Body of pancreas (tissue), 4 donors: ENCODE measurements at regions not wholly inside any gene's neighbourhood (a gene's known extent, or its start where the extent isn't known, plus 50 kb on each side); places are given as distances from the start of the nearest gene placed in this dataset.
A peak's percentile ranks its signal among the peaks of the same experiment; 100 is the strongest.

Source experiments
- ATAC-seq: fragments of 150-250 bp; one replicate; pipeline ENCODE4 v1.9.1; 2016
- DNase-seq, 4 donors: peaks; one replicate each; pipeline ENCODE4 v3.0.0-alpha.2; 2019
- H3K27ac ChIP-seq, 4 donors: fragments of 200-600 bp; sonication (generic); 1 replicate in 3 of 4; 2 replicates in 1 of 4; pipeline versions ENCODE4 v1.5.1 to v1.6.1; 2016 to 2019; ENCODE audit warnings: mild to moderate bottlenecking in 1 of 4, mixed read lengths in 1 of 4, moderate library complexity in 1 of 4
- H3K27me3 ChIP-seq, 2 donors: fragments of 200-600 bp; sonication (generic); one replicate each; pipeline ENCODE4 v1.6.0; 2016; ENCODE audit warnings: mild to moderate bottlenecking in 1 of 2
- H3K36me3 ChIP-seq, 2 donors: fragments of 200-600 bp; sonication (generic); replicated peaks in 1 of 2; 2 replicates each; pipeline ENCODE4 v1.5.1; 2016; ENCODE audit warnings: low read depth in 2 of 2; ENCODE audit not compliant: insufficient read depth in 1 of 2
- H3K4me1 ChIP-seq: fragments of 200-600 bp; sonication (generic); one replicate; pipeline ENCODE4 v1.6.0; 2016
- H3K4me3 ChIP-seq, 2 donors: fragments of 200-600 bp; sonication (generic); 1 replicate in 1 of 2; 2 replicates in 1 of 2; pipeline ENCODE4 v1.5.1; 2016 to 2019
- H3K9me3 ChIP-seq, 3 donors: fragments of 200-600 bp; sonication (generic); 1 replicate in 2 of 3; 2 replicates in 1 of 3; pipeline ENCODE4 v1.5.1; 2016
- CTCF ChIP-seq, 7 experiments: fragments of 450-650 bp in 4 of 7; fragments of 200-600 bp in 3 of 7; sonication (generic) in 3 of 7; IDR thresholded peaks; one replicate each; pipeline ENCODE4 v1.5.1; 2016 to 2019; ENCODE audit warnings: antibody characterized with exemption in 7 of 7
- POLR2A ChIP-seq, 3 donors: fragments of 450-650 bp; IDR thresholded peaks; one replicate each; pipeline ENCODE4 v1.6.1; 2016; ENCODE audit warnings: antibody characterized with exemption in 3 of 3, mild to moderate bottlenecking in 2 of 3
- WGBS, 2 donors: methylation state at CpG; one replicate each; pipeline ENCODE4 v1.1.5; 2017; 5-methylcytosine and 5-hydroxymethylcytosine counted together
- intact Hi-C: fragments of 100-400 bp; cut with DNase I; formaldehyde crosslinking; loops from one replicate; pipeline ENCODE4 v1.15.1; 2023

GRCh38 chr14:21866479-21866878 is 192.9 kb upstream of the OR4E1 start:
- H3K27ac ChIP-seq, result no peak overlapping the region
- no peak for ATAC-seq
- H3K4me1 ChIP-seq, result no peaks in the 10 kb centered on the region
- no peak for DNase-seq
- intact Hi-C loops, result no loop called here
- no peaks in the 10 kb centered on the region for H3K9me3 ChIP-seq
- TF ChIP-seq CTCF (IDR thresholded peaks at IDR 0.05) (no peak), POLR2A (IDR thresholded peaks at IDR 0.05) (no peak)
- H3K27me3 ChIP-seq, result no peaks in the 10 kb centered on the region
- no peaks in the 10 kb centered on the region for H3K36me3 ChIP-seq
- H3K4me3 ChIP-seq, result no peak overlapping the region

- no peak for DNase-seq
- H3K9me3 ChIP-seq, result no peaks in the 10 kb centered on the region
- H3K27me3 ChIP-seq, result no peaks in the 10 kb centered on the region
- intact Hi-C loops, result no loop called here
- no peak for TF ChIP-seq CTCF (IDR thresholded peaks at IDR 0.05)
- no peak for TF ChIP-seq POLR2A (IDR thresholded peaks at IDR 0.05)
- no peak overlapping the region for H3K27ac ChIP-seq
- H3K4me3 ChIP-seq, result no peak overlapping the region
- H3K36me3 ChIP-seq, result no peaks in the 10 kb centered on the region
- 64 to 68% methylated on average over 2 of the region's 2 CpGs for WGBS, 2 donors
- H3K4me1 ChIP-seq, result no peaks in the 10 kb centered on the region
- no peak for ATAC-seq
Observed at GRCh38 chr14:21863289-21863688, 189.7 kb upstream of the OR4E1 start.

- no peaks in the 10 kb centered on the region for H3K27me3 ChIP-seq
- TF ChIP-seq POLR2A (IDR thresholded peaks at IDR 0.05) (no peak), CTCF (IDR thresholded peaks at IDR 0.05) (no peak)
- no peaks in the 10 kb centered on the region for H3K4me1 ChIP-seq
- intact Hi-C loops, result no loop called here
- no peak overlapping the region for H3K4me3 ChIP-seq
- H3K36me3 ChIP-seq, result no peaks in the 10 kb centered on the region
- H3K9me3 ChIP-seq, result no peaks in the 10 kb centered on the region
- WGBS, 2 donors, result 63 to 66% methylated on average over 4 of the region's 4 CpGs
- DNase-seq (no peak), ATAC-seq (no peak)
- H3K27ac ChIP-seq, result no peak overlapping the region
Observed at GRCh38 chr14:21861153-21861552, 187.5 kb upstream of the OR4E1 start.

- DNase-seq, result no peak
- H3K4me1 ChIP-seq, result no peaks in the 10 kb centered on the region
- no peak overlapping the region for H3K4me3 ChIP-seq
- H3K9me3 ChIP-seq, result no peaks in the 10 kb centered on the region
- 50 to 59% methylated on average over 3 of the region's 3 CpGs for WGBS, 2 donors
- H3K36me3 ChIP-seq, result no peaks in the 10 kb centered on the region
- H3K27ac ChIP-seq, result no peak overlapping the region
- ATAC-seq, result no peak
- intact Hi-C loops, result no loop called here
- TF ChIP-seq POLR2A (IDR thresholded peaks at IDR 0.05) (no peak), CTCF (IDR thresholded peaks at IDR 0.05) (peak in 3 of 7 experiments; percentile 6 to 20 (median 17))
- H3K27me3 ChIP-seq, result no peaks in the 10 kb centered on the region
Observed at GRCh38 chr14:21860172-21860571, 186.6 kb upstream of the OR4E1 start.

GRCh38 chr14:21852775-21853174 is 179.2 kb upstream of the OR4E1 start:
- no peak for ATAC-seq
- no peaks in the 10 kb centered on the region for H3K9me3 ChIP-seq
- TF ChIP-seq POLR2A (IDR thresholded peaks at IDR 0.05) (no peak), CTCF (IDR thresholded peaks at IDR 0.05) (no peak)
- intact Hi-C loops, result no loop called here
- no peak overlapping the region for H3K27ac ChIP-seq
- H3K4me3 ChIP-seq, result no peak overlapping the region
- no peak for DNase-seq
- whole genome bisulfite sequencing, 2 donors, result 56 to 67% methylated on average over 3 of the region's 3 CpGs
- no peaks in the 10 kb centered on the region for H3K36me3 ChIP-seq
- no peaks in the 10 kb centered on the region for H3K27me3 ChIP-seq
- H3K4me1 ChIP-seq, result no peaks in the 10 kb centered on the region
